Tibial nerve (tissue), 4 donors: ENCODE measurements at regions not wholly inside any gene's neighbourhood (a gene's known extent, or its start where the extent isn't known, plus 50 kb on each side); places are given as distances from the start of the nearest gene placed in this dataset.

Experiments used
- DNase-seq, 2 donors: peaks; one replicate each; pipeline ENCODE4 v3.0.0-alpha.2; 2019; ENCODE audit warnings: low spot score in 2 of 2
- H3K27ac ChIP-seq, 4 donors: fragments of 200-600 bp; sonication (generic) in 3 of 4; one replicate each; pipeline ENCODE4 v1.5.1; 2017 to 2019; ENCODE audit warnings: mild to moderate bottlenecking in 1 of 4
- H3K27me3 ChIP-seq, 2 donors: fragments of 200-600 bp; sonication (generic) in 1 of 2; one replicate each; pipeline versions ENCODE4 v1.5.1 to v1.6.0; 2017 to 2019
- H3K36me3 ChIP-seq, 3 donors: fragments of 200-600 bp; sonication (generic); one replicate each; pipeline ENCODE4 v1.5.1; 2018 to 2019
- H3K4me1 ChIP-seq, 4 donors: fragments of 200-600 bp; sonication (generic) in 3 of 4; one replicate each; pipeline ENCODE4 v1.5.1; 2017 to 2019
- H3K4me3 ChIP-seq, 4 donors: fragments of 200-600 bp; sonication (generic) in 3 of 4; one replicate each; pipeline ENCODE4 v1.5.1; 2017 to 2019; ENCODE audit warnings: mild to moderate bottlenecking in 1 of 4, moderate library complexity in 1 of 4
- H3K9me3 ChIP-seq, 4 donors: fragments of 200-600 bp; sonication (generic) in 3 of 4; one replicate each; pipeline ENCODE4 v1.5.1; 2017 to 2019
- CTCF ChIP-seq, 5 experiments: fragments of 200-600 bp in 3 of 5; fragments of 450-650 bp in 2 of 5; sonication (generic) in 3 of 5; IDR thresholded peaks; one replicate each; pipeline ENCODE4 v1.5.1; 2016 to 2019; ENCODE audit warnings: antibody characterized with exemption in 5 of 5, mild to moderate bottlenecking in 3 of 5, moderate library complexity in 2 of 5
- EP300 ChIP-seq, 2 donors: sonication (generic); formaldehyde crosslinking; IDR thresholded peaks; one replicate each; pipeline ENCODE4 v1.6.1; 2017; ENCODE audit warnings: antibody characterized with exemption in 2 of 2, mild to moderate bottlenecking in 1 of 2
- POLR2A ChIP-seq, 2 donors: fragments of 450-650 bp; IDR thresholded peaks; one replicate each; pipeline ENCODE4 v1.6.1; 2017; ENCODE audit warnings: antibody characterized with exemption in 2 of 2, mild to moderate bottlenecking in 2 of 2, moderate library complexity in 2 of 2
- WGBS, 2 donors: methylation state at CpG; one replicate each; pipeline ENCODE4 v1.1.5; 2018; 5-methylcytosine and 5-hydroxymethylcytosine counted together

GRCh38 chr2:3099145-3099859 is 278.3 kb downstream of the EIPR1 start:
- no peak for DNase-seq
- Histone ChIP-seq H3K27me3 (no peaks in the 10 kb centered on the region), H3K4me3 (no peak overlapping the region), H3K36me3 (no peaks in the 10 kb centered on the region), H3K4me1 (no peaks in the 10 kb centered on the region), H3K9me3 (peaks cover 0 to 5% (median 0%) of the 10 kb centered on the region in 4 donors), H3K27ac (no peak overlapping the region)
- WGBS, 2 donors, result 76 to 77% methylated on average over 6 of the region's 6 CpGs
- no peak for TF ChIP-seq POLR2A (IDR thresholded peaks at IDR 0.05)
- no peak for TF ChIP-seq CTCF (IDR thresholded peaks at IDR 0.05)
- no peak for TF ChIP-seq EP300 (IDR thresholded peaks at IDR 0.05)

GRCh38 chr2:3098231-3098630 is 279.4 kb downstream of the EIPR1 start:
- H3K9me3 ChIP-seq, result peaks cover 0 to 5% (median 0%) of the 10 kb centered on the region in 4 donors
- 41 to 51% methylated on average over 2 of the region's 2 CpGs for WGBS, 2 donors
- TF ChIP-seq POLR2A (IDR thresholded peaks at IDR 0.05), result no peak
- no peak for TF ChIP-seq EP300 (IDR thresholded peaks at IDR 0.05)
- TF ChIP-seq CTCF (IDR thresholded peaks at IDR 0.05), result no peak
- H3K27me3 ChIP-seq, result no peaks in the 10 kb centered on the region
- no peak overlapping the region for H3K27ac ChIP-seq
- no peaks in the 10 kb centered on the region for H3K36me3 ChIP-seq
- no peaks in the 10 kb centered on the region for H3K4me1 ChIP-seq
- H3K4me3 ChIP-seq, result no peak overlapping the region
- DNase-seq, result no peak

GRCh38 chr2:3097804-3098203 is 279.8 kb downstream of the EIPR1 start:
- WGBS, 2 donors, result 94 to 96% methylated on average over 8 to 9 of the region's 9 CpGs
- H3K36me3 ChIP-seq, result no peaks in the 10 kb centered on the region

GRCh38 chr2:3094999-3095958 is 282.3 kb downstream of the EIPR1 start:
- H3K27me3 ChIP-seq, result no peaks in the 10 kb centered on the region
- H3K9me3 ChIP-seq, result peaks cover 0 to 5% (median 0%) of the 10 kb centered on the region in 4 donors
- H3K27ac ChIP-seq, result no peak overlapping the region
- 68 to 72% methylated on average over 14 of the region's 14 CpGs for WGBS, 2 donors
- TF ChIP-seq POLR2A (IDR thresholded peaks at IDR 0.05), result no peak
- no peak for TF ChIP-seq CTCF (IDR thresholded peaks at IDR 0.05)
- TF ChIP-seq EP300 (IDR thresholded peaks at IDR 0.05), result no peak
- no peak for DNase-seq
- no peaks in the 10 kb centered on the region for H3K4me1 ChIP-seq
- H3K4me3 ChIP-seq, result no peak overlapping the region
- H3K36me3 ChIP-seq, result no peaks in the 10 kb centered on the region

More at GRCh38 chr2:3097804-3098203, 279.8 kb downstream of the EIPR1 start:
- Histone ChIP-seq H3K27me3 (no peaks in the 10 kb centered on the region), H3K27ac (no peak overlapping the region), H3K9me3 (peaks cover 0 to 5% (median 0%) of the 10 kb centered on the region in 4 donors), H3K4me3 (no peak overlapping the region), H3K4me1 (no peaks in the 10 kb centered on the region)
- no peak for TF ChIP-seq EP300 (IDR thresholded peaks at IDR 0.05)
- no peak for TF ChIP-seq CTCF (IDR thresholded peaks at IDR 0.05)
- TF ChIP-seq POLR2A (IDR thresholded peaks at IDR 0.05), result no peak
- DNase-seq, result no peak

GRCh38 chr2:3094318-3094717 is 283.3 kb downstream of the EIPR1 start:
- WGBS, 2 donors, result 73 to 74% methylated on average over 1 of the region's 1 CpG

More at GRCh38 chr2:3094318-3094717, 283.3 kb downstream of the EIPR1 start:
- Histone ChIP-seq H3K4me3 (no peak overlapping the region), H3K27me3 (no peaks in the 10 kb centered on the region), H3K36me3 (no peaks in the 10 kb centered on the region), H3K9me3 (peaks cover 0 to 8% (median 2%) of the 10 kb centered on the region in 4 donors), H3K27ac (no peak overlapping the region), H3K4me1 (no peaks in the 10 kb centered on the region)
- DNase-seq, result no peak
- no peak for TF ChIP-seq POLR2A (IDR thresholded peaks at IDR 0.05)
- no peak for TF ChIP-seq EP300 (IDR thresholded peaks at IDR 0.05)
- TF ChIP-seq CTCF (IDR thresholded peaks at IDR 0.05), result no peak
